Vagina (tissue), 2 donors: ENCODE measurements at regions not wholly inside any gene's neighbourhood (a gene's known extent, or its start where the extent isn't known, plus 50 kb on each side); places are given as distances from the start of the nearest gene placed in this dataset.

ENCODE experiments used
- POLR2A ChIP-seq, 2 donors: fragments of 450-650 bp; IDR thresholded peaks; one replicate each; pipeline ENCODE4 v1.6.1; 2017; ENCODE audit warnings: antibody characterized with exemption in 2 of 2, mild to moderate bottlenecking in 2 of 2, moderate library complexity in 2 of 2
- POLR2AphosphoS5 ChIP-seq, 2 donors: sonication (generic); formaldehyde crosslinking; IDR thresholded peaks; one replicate each; pipeline ENCODE4 v1.9.0; 2017; ENCODE audit warnings: antibody characterized with exemption in 2 of 2, mild to moderate bottlenecking in 2 of 2, low read depth in 1 of 2; ENCODE audit not compliant: insufficient read depth in 1 of 2
- TF ChIP-seq, protein P1 (sequence below), 3 experiments: fragments of 450-650 bp in 2 of 3; fragments of 200-600 bp in 1 of 3; sonication (generic) in 1 of 3; IDR thresholded peaks; one replicate each; pipeline ENCODE4 v1.5.1; 2017 to 2019; ENCODE audit warnings: antibody characterized with exemption in 3 of 3, mild to moderate bottlenecking in 2 of 3, moderate library complexity in 2 of 3

DNA sequence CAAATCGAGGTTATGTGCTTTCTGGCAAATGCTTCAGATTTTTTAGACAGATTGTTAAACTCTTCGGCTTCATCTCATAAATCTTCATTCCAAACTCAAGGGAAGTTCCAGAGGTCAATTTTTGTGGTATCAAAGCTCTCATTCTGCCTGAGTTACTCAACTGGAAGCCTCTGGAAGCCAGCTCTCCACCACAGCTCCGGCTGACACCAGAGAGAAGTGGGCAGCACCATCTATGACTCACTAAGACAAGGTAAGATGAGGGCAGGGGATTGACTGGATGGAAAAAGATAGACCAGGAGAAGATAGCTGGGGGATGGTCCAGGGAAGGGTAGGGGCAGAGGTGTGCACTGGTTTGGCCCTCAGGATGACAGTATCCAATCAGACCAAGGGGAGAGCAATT is 137.3 kb upstream of the HNRNPA3 start:
- TF ChIP-seq, protein P1, sequence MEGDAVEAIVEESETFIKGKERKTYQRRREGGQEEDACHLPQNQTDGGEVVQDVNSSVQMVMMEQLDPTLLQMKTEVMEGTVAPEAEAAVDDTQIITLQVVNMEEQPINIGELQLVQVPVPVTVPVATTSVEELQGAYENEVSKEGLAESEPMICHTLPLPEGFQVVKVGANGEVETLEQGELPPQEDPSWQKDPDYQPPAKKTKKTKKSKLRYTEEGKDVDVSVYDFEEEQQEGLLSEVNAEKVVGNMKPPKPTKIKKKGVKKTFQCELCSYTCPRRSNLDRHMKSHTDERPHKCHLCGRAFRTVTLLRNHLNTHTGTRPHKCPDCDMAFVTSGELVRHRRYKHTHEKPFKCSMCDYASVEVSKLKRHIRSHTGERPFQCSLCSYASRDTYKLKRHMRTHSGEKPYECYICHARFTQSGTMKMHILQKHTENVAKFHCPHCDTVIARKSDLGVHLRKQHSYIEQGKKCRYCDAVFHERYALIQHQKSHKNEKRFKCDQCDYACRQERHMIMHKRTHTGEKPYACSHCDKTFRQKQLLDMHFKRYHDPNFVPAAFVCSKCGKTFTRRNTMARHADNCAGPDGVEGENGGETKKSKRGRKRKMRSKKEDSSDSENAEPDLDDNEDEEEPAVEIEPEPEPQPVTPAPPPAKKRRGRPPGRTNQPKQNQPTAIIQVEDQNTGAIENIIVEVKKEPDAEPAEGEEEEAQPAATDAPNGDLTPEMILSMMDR (IDR thresholded peaks at IDR 0.05) = no peak
- TF ChIP-seq POLR2A (IDR thresholded peaks at IDR 0.05) (no peak), POLR2AphosphoS5 (IDR thresholded peaks at IDR 0.05; ENCODE audit: insufficient read depth in 1 of 2, low read depth in 1 of 2) (no peak)
